Endothelial cell (in vitro differentiated cells): ENCODE measurements at regions not wholly inside any gene's neighbourhood (a gene's known extent, or its start where the extent isn't known, plus 50 kb on each side); places are given as distances from the start of the nearest gene placed in this dataset.

Experiments used
- DNase-seq: peaks from one replicate; pipeline ENCODE4 v3.0.0; 2021; ENCODE audit warnings: low spot score
- H3K27ac Mint-ChIP-seq: one replicate; pipeline ENCODE4 v1.8.0; 2021; ENCODE audit warnings: mixed read lengths, inconsistent platforms; ENCODE audit not compliant: unreplicated experiment
- H3K27me3 Mint-ChIP-seq: one replicate; pipeline ENCODE4 v1.8.0; 2021; ENCODE audit warnings: mild to moderate bottlenecking, moderate library complexity, mixed read lengths, inconsistent platforms; ENCODE audit not compliant: unreplicated experiment
- H3K36me3 Mint-ChIP-seq: one replicate; pipeline ENCODE4 v1.8.0; 2021; ENCODE audit warnings: mild to moderate bottlenecking, low read depth, mixed read lengths, inconsistent platforms; ENCODE audit not compliant: unreplicated experiment
- H3K4me1 Mint-ChIP-seq: one replicate; pipeline ENCODE4 v1.8.0; 2021; ENCODE audit warnings: mild to moderate bottlenecking, mixed read lengths, inconsistent platforms; ENCODE audit not compliant: unreplicated experiment
- H3K4me3 Mint-ChIP-seq: one replicate; pipeline ENCODE4 v1.8.0; 2021; ENCODE audit warnings: mild to moderate bottlenecking, mixed read lengths, inconsistent platforms; ENCODE audit not compliant: unreplicated experiment
- H3K9me3 Mint-ChIP-seq: one replicate; pipeline ENCODE4 v1.8.0; 2021; ENCODE audit warnings: mixed read lengths, inconsistent platforms; ENCODE audit not compliant: unreplicated experiment
- TF ChIP-seq, protein P1 (sequence below): fragments of 200-600 bp; sonication (generic); IDR thresholded peaks from one replicate; pipeline ENCODE4 v1.5.0; 2021; ENCODE audit warnings: antibody characterized with exemption; ENCODE audit not compliant: unreplicated experiment

DNA sequence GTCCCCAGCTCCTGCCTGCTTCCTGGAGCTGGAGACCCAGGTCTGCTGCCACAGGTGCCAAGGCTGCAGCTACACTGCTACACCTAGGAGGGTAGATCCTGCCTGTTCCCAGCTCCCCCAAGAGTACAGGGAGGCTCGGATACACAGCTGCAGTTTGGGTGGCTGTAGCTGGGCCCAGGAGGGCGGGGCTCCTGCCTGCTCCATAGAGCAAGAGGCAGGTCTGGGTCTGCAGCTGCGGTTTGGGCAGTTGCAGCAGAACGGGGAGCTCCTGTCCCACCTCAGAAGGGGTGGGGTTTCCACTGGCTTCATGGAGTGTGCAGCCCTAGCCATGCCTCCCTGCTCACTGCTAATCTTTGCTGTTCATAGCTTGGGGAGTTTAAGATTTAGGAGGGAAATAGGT is 199.0 kb downstream of the NUFIP1 start:
- TF ChIP-seq, protein P1, sequence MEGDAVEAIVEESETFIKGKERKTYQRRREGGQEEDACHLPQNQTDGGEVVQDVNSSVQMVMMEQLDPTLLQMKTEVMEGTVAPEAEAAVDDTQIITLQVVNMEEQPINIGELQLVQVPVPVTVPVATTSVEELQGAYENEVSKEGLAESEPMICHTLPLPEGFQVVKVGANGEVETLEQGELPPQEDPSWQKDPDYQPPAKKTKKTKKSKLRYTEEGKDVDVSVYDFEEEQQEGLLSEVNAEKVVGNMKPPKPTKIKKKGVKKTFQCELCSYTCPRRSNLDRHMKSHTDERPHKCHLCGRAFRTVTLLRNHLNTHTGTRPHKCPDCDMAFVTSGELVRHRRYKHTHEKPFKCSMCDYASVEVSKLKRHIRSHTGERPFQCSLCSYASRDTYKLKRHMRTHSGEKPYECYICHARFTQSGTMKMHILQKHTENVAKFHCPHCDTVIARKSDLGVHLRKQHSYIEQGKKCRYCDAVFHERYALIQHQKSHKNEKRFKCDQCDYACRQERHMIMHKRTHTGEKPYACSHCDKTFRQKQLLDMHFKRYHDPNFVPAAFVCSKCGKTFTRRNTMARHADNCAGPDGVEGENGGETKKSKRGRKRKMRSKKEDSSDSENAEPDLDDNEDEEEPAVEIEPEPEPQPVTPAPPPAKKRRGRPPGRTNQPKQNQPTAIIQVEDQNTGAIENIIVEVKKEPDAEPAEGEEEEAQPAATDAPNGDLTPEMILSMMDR, result no peak
- H3K36me3 Mint-ChIP-seq, result peaks cover 4% of the 10 kb centered on the region
- H3K4me1 Mint-ChIP-seq, result no peaks in the 10 kb centered on the region
- no peaks in the 10 kb centered on the region for H3K27me3 Mint-ChIP-seq
- no peak for DNase-seq
- no peak overlapping the region for H3K4me3 Mint-ChIP-seq
- no peak overlapping the region for H3K27ac Mint-ChIP-seq
- peaks cover 4% of the 10 kb centered on the region for H3K9me3 Mint-ChIP-seq

DNA sequence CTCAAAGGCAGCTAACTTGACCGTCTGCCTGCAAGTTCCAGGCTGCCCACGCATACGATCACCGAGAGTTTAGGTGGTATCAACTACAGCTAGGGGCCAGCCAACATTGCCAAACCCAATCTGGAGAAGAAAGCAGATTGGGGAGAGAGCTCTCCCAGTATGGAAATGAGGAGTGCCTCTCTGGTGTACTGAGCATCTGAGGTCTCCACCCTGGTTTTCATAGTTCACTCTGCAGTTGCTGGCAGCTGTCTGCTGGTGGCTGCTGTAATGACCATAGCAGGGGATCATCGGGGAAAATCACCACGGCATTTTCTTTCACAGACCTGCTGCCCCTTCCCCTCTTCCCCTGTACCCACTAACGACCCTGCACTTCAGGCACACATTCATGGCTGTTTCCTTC is 201.7 kb downstream of the NUFIP1 start:
- DNase-seq, result no peak
- Mint-ChIP-seq H3K27ac (no peak overlapping the region), H3K4me3 (no peak overlapping the region), H3K36me3 (peaks cover 4% of the 10 kb centered on the region), H3K4me1 (no peaks in the 10 kb centered on the region), H3K9me3 (peaks cover 4% of the 10 kb centered on the region), H3K27me3 (no peaks in the 10 kb centered on the region)
- TF ChIP-seq, protein P1, result no peak

DNA sequence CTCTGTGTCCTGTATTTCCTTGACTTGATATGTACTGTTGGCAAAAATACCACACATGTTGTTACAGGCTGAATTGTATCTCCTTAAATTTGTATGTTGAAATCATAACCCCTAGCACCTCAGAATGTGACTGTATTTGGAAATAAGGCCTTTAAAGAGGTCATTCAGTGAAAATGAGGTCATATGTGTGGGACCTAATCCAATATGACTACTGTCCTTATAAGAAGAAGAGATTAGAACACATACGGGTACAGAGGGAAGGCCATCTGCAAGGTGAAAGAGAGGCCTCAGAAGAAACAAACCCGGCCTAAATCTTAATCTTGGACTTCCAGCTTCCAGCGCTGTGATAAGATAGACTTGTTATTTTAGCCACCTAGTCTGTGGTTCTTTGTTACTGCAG is 202.5 kb downstream of the NUFIP1 start:
- Mint-ChIP-seq H3K9me3 (peaks cover 4% of the 10 kb centered on the region), H3K4me3 (no peak overlapping the region), H3K27ac (no peak overlapping the region), H3K27me3 (no peaks in the 10 kb centered on the region), H3K36me3 (peaks cover 4% of the 10 kb centered on the region), H3K4me1 (no peaks in the 10 kb centered on the region)
- TF ChIP-seq, protein P1, result no peak
- DNase-seq, result no peak

DNA sequence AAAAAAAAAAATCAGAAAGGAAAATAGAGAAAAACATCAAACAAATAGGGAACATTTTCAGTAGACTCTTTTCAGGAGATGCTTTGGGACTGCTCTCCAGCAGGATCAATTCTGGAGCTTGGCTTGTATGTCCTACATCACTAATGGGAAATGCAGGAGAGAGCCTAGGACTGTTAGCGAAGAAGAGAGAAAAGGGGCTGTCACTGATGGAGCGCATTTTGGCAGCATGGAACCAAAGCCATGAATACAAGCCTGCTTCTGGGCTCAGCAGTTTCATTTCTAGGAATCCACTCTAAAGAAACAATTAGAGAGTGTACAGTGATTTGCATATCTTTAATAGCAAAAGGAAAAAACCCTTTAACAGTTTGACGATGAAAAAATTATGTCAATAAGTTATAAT is 203.9 kb downstream of the NUFIP1 start:
- no peaks in the 10 kb centered on the region for H3K4me1 Mint-ChIP-seq
- no peak overlapping the region for H3K4me3 Mint-ChIP-seq
- peaks cover 4% of the 10 kb centered on the region for H3K9me3 Mint-ChIP-seq

DNA sequence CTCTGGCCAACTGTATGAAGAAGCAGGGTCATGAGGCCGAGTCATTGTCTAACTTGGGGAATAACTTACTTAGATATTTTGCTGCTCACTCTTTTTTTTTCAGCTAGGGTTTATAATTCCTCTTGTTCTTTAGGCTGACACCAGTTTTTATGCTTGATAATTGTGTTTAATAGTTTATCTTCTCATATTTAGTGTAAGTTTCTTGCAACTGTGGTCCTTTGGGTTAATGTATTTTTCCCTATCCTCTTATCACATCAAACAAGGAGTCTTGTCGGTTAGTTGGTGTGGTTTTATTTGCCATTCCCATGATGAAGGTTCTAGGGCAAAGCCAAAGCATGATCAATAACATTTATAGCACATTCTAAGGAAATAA is 204.6 kb downstream of the NUFIP1 start:
- TF ChIP-seq, protein P1, result no peak
- Mint-ChIP-seq H3K4me1 (no peaks in the 10 kb centered on the region), H3K27ac (no peak overlapping the region), H3K36me3 (peaks cover 4% of the 10 kb centered on the region), H3K27me3 (no peaks in the 10 kb centered on the region), H3K4me3 (no peak overlapping the region), H3K9me3 (peaks cover 4% of the 10 kb centered on the region)
- DNase-seq, result no peak

More for the DNA sequence above, 203.9 kb downstream of the NUFIP1 start:
- TF ChIP-seq, protein P1, result no peak
- no peak for DNase-seq
- Mint-ChIP-seq H3K36me3 (peaks cover 4% of the 10 kb centered on the region), H3K27ac (no peak overlapping the region), H3K27me3 (no peaks in the 10 kb centered on the region)
